IMR-90 (cell line): ENCODE measurements at regions not wholly inside any gene's neighbourhood (a gene's known extent, or its start where the extent isn't known, plus 50 kb on each side); places are given as distances from the start of the nearest gene placed in this dataset.

ENCODE experiments used
- ATAC-seq: fragments of 200-7000 bp; cut with Tn5 transposase; 2 replicates; pipeline ENCODE4 v1.9.1; 2020; ENCODE audit warnings: low read depth, mild to moderate bottlenecking, moderate library complexity
- BruUV-seq: library from RNA; stranded (reverse); fragments of 400-500 nt; replicated peaks from 2 replicates; lab custom pipeline; 2021; lab: Mats Ljungman, UMichigan
- CTCF ChIA-PET: fragments of 300-600 bp; formaldehyde crosslinking; extraction: SDS; loops from one replicate; lab custom pipeline; 2021; ENCODE audit warnings: antibody characterized with exemption; lab: Yijun Ruan, JAX
- POLR2A ChIA-PET: fragments of 300-600 bp; sonication (Branson Sonifier 250); formaldehyde crosslinking; loops from one replicate; lab custom pipeline; 2022; ENCODE audit warnings: antibody characterized with exemption; ENCODE audit not compliant: unreplicated experiment; lab: Charles Lee
- DNase-seq: peaks from one replicate; pipeline ENCODE4 v3.0.0; 2013
- H2AFZ ChIP-seq: replicated peaks from 2 replicates; pipeline ENCODE3; 2013; ENCODE audit warnings: low read length, mild to moderate bottlenecking; ENCODE audit not compliant: poor library complexity
- H2AK5ac ChIP-seq: 2 replicates; pipeline ENCODE4 v1.6.1; 2013; ENCODE audit warnings: low read depth, low read length, inconsistent platforms
- H2AK9ac ChIP-seq: replicated peaks from 2 replicates; pipeline ENCODE3; 2013; ENCODE audit warnings: mild to moderate bottlenecking, low read depth, low read length, moderate library complexity; ENCODE audit not compliant: poor library complexity
- H2BK120ac ChIP-seq: 2 replicates; pipeline ENCODE4 v1.6.1; 2013; ENCODE audit warnings: low read depth, low read length, inconsistent platforms
- H2BK15ac ChIP-seq: 3 replicates; pipeline ENCODE4 v1.6.1; 2013; ENCODE audit warnings: low read depth, low read length, inconsistent platforms
- H2BK20ac ChIP-seq: 2 replicates; pipeline ENCODE4 v1.6.1; 2013; ENCODE audit warnings: low read depth, mild to moderate bottlenecking, inconsistent platforms, low read length, moderate library complexity
- H2BK5ac ChIP-seq: 2 replicates; pipeline ENCODE4 v1.6.1; 2013; ENCODE audit warnings: mild to moderate bottlenecking, low read depth, low read length, inconsistent platforms; ENCODE audit not compliant: poor library complexity, severe bottlenecking
- H3K14ac ChIP-seq: replicated peaks from 2 replicates; pipeline ENCODE4 v1.6.1; 2013; ENCODE audit warnings: low read depth, low read length, inconsistent platforms
- H3K18ac ChIP-seq: 2 replicates; pipeline ENCODE4 v1.6.1; 2013; ENCODE audit warnings: low read depth, low read length, control low read depth
- H3K23ac ChIP-seq: 2 replicates; pipeline ENCODE4 v1.6.1; 2013; ENCODE audit warnings: low read depth, low read length, inconsistent platforms
- H3K27ac ChIP-seq: 2 replicates; pipeline ENCODE4 v1.5.1; 2013; ENCODE audit warnings: mild to moderate bottlenecking, control low read depth, low read length; ENCODE audit not compliant: insufficient read depth
- H3K27me3 ChIP-seq: 2 replicates; pipeline ENCODE4 v1.6.1; 2013; ENCODE audit warnings: low read length; ENCODE audit not compliant: control insufficient read depth, insufficient read depth
- H3K36me3 ChIP-seq: 2 replicates; pipeline ENCODE4 v1.6.1; 2013; ENCODE audit warnings: low read length, mixed read lengths; ENCODE audit not compliant: control insufficient read depth, insufficient read depth
- H3K4ac ChIP-seq: 2 replicates; pipeline ENCODE4 v1.6.1; 2013; ENCODE audit warnings: low read depth, low read length, inconsistent platforms
- H3K4me1 ChIP-seq: 2 replicates; pipeline ENCODE4 v1.6.1; 2013; ENCODE audit warnings: low read length, mixed read lengths; ENCODE audit not compliant: control insufficient read depth, insufficient read depth
- H3K4me2 ChIP-seq: 2 replicates; pipeline ENCODE4 v1.6.1; 2013; ENCODE audit warnings: low read depth, mild to moderate bottlenecking, control low read depth, low read length, moderate library complexity
- H3K4me3 ChIP-seq: 2 replicates; pipeline ENCODE4 v1.5.1; 2013; ENCODE audit warnings: low read depth, mild to moderate bottlenecking, control low read depth, low read length, moderate library complexity; ENCODE audit not compliant: insufficient read depth
- H3K56ac ChIP-seq: 2 replicates; pipeline ENCODE4 v1.6.1; 2013; ENCODE audit warnings: low read length, inconsistent platforms; ENCODE audit not compliant: insufficient read depth; ENCODE audit errors: extremely low read depth
- H3K79me1 ChIP-seq, 2 experiments: 2 replicates each; pipeline ENCODE4 v1.6.1; 2013; ENCODE audit warnings: low read length in 2 of 2, inconsistent platforms in 1 of 2, low read depth in 1 of 2
- H3K9ac ChIP-seq: 2 replicates; pipeline ENCODE4 v1.6.1; 2013; ENCODE audit warnings: low read depth, low read length, control low read depth
- H3K9me1 ChIP-seq: 2 replicates; pipeline ENCODE4 v1.6.1; 2013; ENCODE audit warnings: low read length, inconsistent platforms; ENCODE audit not compliant: insufficient read depth
- H3K9me3 ChIP-seq: 2 replicates; pipeline ENCODE4 v1.6.1; 2013; ENCODE audit warnings: low read length; ENCODE audit not compliant: control insufficient read depth, insufficient read depth
- H4K20me1 ChIP-seq: 2 replicates; pipeline ENCODE4 v1.6.1; 2013; ENCODE audit warnings: low read length, inconsistent platforms; ENCODE audit not compliant: insufficient read depth
- H4K5ac ChIP-seq: 2 replicates; pipeline ENCODE4 v1.6.1; 2013; ENCODE audit warnings: mild to moderate bottlenecking, low read depth, low read length, control low read depth
- H4K8ac ChIP-seq, 2 experiments: 2 replicates each; pipeline ENCODE4 v1.6.1; 2013; ENCODE audit warnings: low read depth in 2 of 2, low read length in 2 of 2, control low read depth in 1 of 2, inconsistent platforms in 1 of 2
- H4K91ac ChIP-seq: 2 replicates; pipeline ENCODE4 v1.6.1; 2013; ENCODE audit warnings: low read depth, low read length, inconsistent platforms; ENCODE audit not compliant: insufficient read depth
- BHLHE40 ChIP-seq: fragments of 150-350 bp; IDR thresholded peaks from 2 replicates; pipeline ENCODE4 v1.6.1; 2016; ENCODE audit warnings: mild to moderate bottlenecking, low read depth, low read length
- CEBPB ChIP-seq: IDR thresholded peaks from 2 replicates; pipeline ENCODE4 v1.6.1; 2012; ENCODE audit warnings: low read depth, low read length, improper control_type of control experiment
- MXI1 ChIP-seq: IDR thresholded peaks from 2 replicates; pipeline ENCODE4 v1.6.1; 2012; ENCODE audit warnings: low read depth, mild to moderate bottlenecking, low read length, moderate library complexity, borderline replicate concordance
- SMC3 ChIP-seq: fragments of 150-350 bp; IDR thresholded peaks from 2 replicates; pipeline ENCODE4 v1.6.1; 2016; ENCODE audit warnings: low read depth, mild to moderate bottlenecking, antibody characterized with exemption, low read length, moderate library complexity
- WGBS, 2 experiments: methylation state at CpG; one replicate each; pipeline versions ENCODE4 v1.1.5 to v1.1.7; 2013; ENCODE audit warnings: missing lambda C conversion rate in 2 of 2; ENCODE audit not compliant: insufficient read length in 1 of 2; ENCODE audit errors: extremely low coverage in 2 of 2; 5-methylcytosine and 5-hydroxymethylcytosine counted together
- dilution Hi-C: fragments of 300-500 bp; cut with HindIII; formaldehyde crosslinking; loops from one replicate; pipeline ENCODE4 v1.14.3; 2018; ENCODE audit warnings: low sequenced_read_pairs; ENCODE audit not compliant: unreplicated experiment
- in situ Hi-C: fragments of 300-500 bp; cut with MboI; formaldehyde crosslinking; loops from 3 replicates; pipeline ENCODE4 v1.14.3; 2019; ENCODE audit warnings: low sequenced_read_pairs, inconsistent platforms, mixed read lengths
- intact Hi-C: fragments of 100-400 bp; cut with micrococcal nuclease; formaldehyde crosslinking; loops from 2 replicates; pipeline ENCODE4 v1.10.0; 2022
- TF ChIP-seq, protein P1 (sequence below): fragments of 150-350 bp; IDR thresholded peaks from 2 replicates; pipeline ENCODE4 v1.6.1; 2016; ENCODE audit warnings: low read depth, mild to moderate bottlenecking, low read length, moderate library complexity, borderline replicate concordance

- Histone ChIP-seq H3K27ac (no peak overlapping the region), H3K4me3 (no peak overlapping the region), H4K8ac (no peak overlapping the region), H4K20me1 (no peaks in the 10 kb centered on the region), H4K5ac (no peak overlapping the region), H2AK5ac (no peak overlapping the region), H3K9me3 (peaks cover 20% of the 10 kb centered on the region), H2BK20ac (no peak overlapping the region), H3K9ac (no peak overlapping the region), H3K23ac (no peak overlapping the region), H3K79me1 (no peaks in the 10 kb centered on the region), H3K4ac (no peak overlapping the region), H2AFZ (no peak overlapping the region), H2BK5ac (no peak overlapping the region), H3K4me1 (no peaks in the 10 kb centered on the region), H2BK15ac (no peak overlapping the region), H2BK120ac (no peak overlapping the region), H3K14ac (no peak overlapping the region), H3K56ac (no peak overlapping the region), H3K36me3 (no peaks in the 10 kb centered on the region), H2AK9ac (no peak overlapping the region), H4K91ac (no peak overlapping the region), H3K18ac (no peak overlapping the region), H3K9me1 (no peaks in the 10 kb centered on the region), H3K4me2 (no peak overlapping the region), H3K27me3 (no peaks in the 10 kb centered on the region)
- 75% methylated on average over 5 of the region's 10 CpGs; no CpG with 5 or more reads in 1 of the 2 experiments for WGBS, 2 experiments
- dilution Hi-C loops (no loop called here), in situ Hi-C loops (no loop called here), intact Hi-C loops (no loop called here)
- ATAC-seq (no peak), DNase-seq (no peak)
- CTCF ChIA-PET, result no interaction called here
- BruUV-seq, result no TSS peak
- POLR2A ChIA-PET, result no interaction called here
- TF ChIP-seq, protein P1, sequence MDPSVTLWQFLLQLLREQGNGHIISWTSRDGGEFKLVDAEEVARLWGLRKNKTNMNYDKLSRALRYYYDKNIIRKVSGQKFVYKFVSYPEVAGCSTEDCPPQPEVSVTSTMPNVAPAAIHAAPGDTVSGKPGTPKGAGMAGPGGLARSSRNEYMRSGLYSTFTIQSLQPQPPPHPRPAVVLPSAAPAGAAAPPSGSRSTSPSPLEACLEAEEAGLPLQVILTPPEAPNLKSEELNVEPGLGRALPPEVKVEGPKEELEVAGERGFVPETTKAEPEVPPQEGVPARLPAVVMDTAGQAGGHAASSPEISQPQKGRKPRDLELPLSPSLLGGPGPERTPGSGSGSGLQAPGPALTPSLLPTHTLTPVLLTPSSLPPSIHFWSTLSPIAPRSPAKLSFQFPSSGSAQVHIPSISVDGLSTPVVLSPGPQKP, result no peak
- TF ChIP-seq BHLHE40 (no peak), MXI1 (no peak), SMC3 (no peak), CEBPB (no peak)
These were observed 163.8 kb upstream of the HDAC4 start for GRCh38 chr2:239564587-239564986.
